Transverse colon (tissue), 4 donors: ENCODE measurements at regions not wholly inside any gene's neighbourhood (a gene's known extent, or its start where the extent isn't known, plus 50 kb on each side); places are given as distances from the start of the nearest gene placed in this dataset.

ENCODE experiments used
- DNase-seq: peaks from one replicate; pipeline ENCODE4 v3.0.0-alpha.2; 2019
- H3K27ac ChIP-seq, 4 donors: fragments of 200-600 bp; sonication (generic); 2 replicates each; pipeline ENCODE4 v1.5.1; 2016 to 2018; ENCODE audit warnings: inconsistent platforms in 4 of 4
- H3K27me3 ChIP-seq: fragments of 200-600 bp; sonication (generic); 2 replicates; pipeline ENCODE4 v1.5.1; 2017; ENCODE audit warnings: inconsistent platforms
- H3K36me3 ChIP-seq, 4 donors: fragments of 200-600 bp; sonication (generic); 2 replicates each; pipeline ENCODE4 v1.5.1; 2017 to 2019; ENCODE audit warnings: inconsistent platforms in 4 of 4
- H3K4me1 ChIP-seq, 4 donors: fragments of 200-600 bp; sonication (generic); 2 replicates each; pipeline ENCODE4 v1.5.1; 2017 to 2020; ENCODE audit warnings: inconsistent platforms in 4 of 4
- H3K4me3 ChIP-seq, 4 donors: fragments of 200-600 bp; sonication (generic); 1 replicate in 1 of 4; 2 replicates in 3 of 4; pipeline versions ENCODE4 v1.5.1 to v1.6.1; 2017 to 2019; ENCODE audit warnings: inconsistent platforms in 4 of 4
- H3K9me3 ChIP-seq, 2 donors: fragments of 200-600 bp; sonication (generic); 2 replicates each; pipeline ENCODE4 v1.5.1; 2017 to 2019; ENCODE audit warnings: inconsistent platforms in 2 of 2
- EP300 ChIP-seq: sonication (generic); formaldehyde crosslinking; IDR thresholded peaks from one replicate; pipeline ENCODE4 v1.6.1; 2017; ENCODE audit warnings: antibody characterized with exemption, low read depth
- POLR2A ChIP-seq: fragments of 450-650 bp; IDR thresholded peaks from one replicate; pipeline ENCODE4 v1.6.1; 2016; ENCODE audit warnings: antibody characterized with exemption, mild to moderate bottlenecking, moderate library complexity
- POLR2AphosphoS5 ChIP-seq, 3 donors: sonication (generic); formaldehyde crosslinking; IDR thresholded peaks; one replicate each; pipeline ENCODE4 v1.6.1; 2016; ENCODE audit warnings: antibody characterized with exemption in 3 of 3
- WGBS, 2 donors: methylation state at CpG; one replicate each; pipeline ENCODE4 v1.1.5; 2018; ENCODE audit warnings: low coverage in 1 of 2; 5-methylcytosine and 5-hydroxymethylcytosine counted together
- in situ Hi-C, 4 donors: fragments of 200-750 bp; cut with MboI; loops; one replicate each; pipeline versions ENCODE4 v1.15.0 to v1.15.1; 2017; ENCODE audit warnings: low sequenced_read_pairs in 3 of 4, low pct_ligation_motif_present in 1 of 4, low pct_unique_long_range_greater_than_20kb in 1 of 4
- intact Hi-C: fragments of 100-400 bp; cut with DNase I; formaldehyde crosslinking; loops from one replicate; pipeline ENCODE4 v1.15.1; 2023; ENCODE audit warnings: low total_unique reads
- TF ChIP-seq, protein P1 (sequence below), 5 experiments: fragments of 200-600 bp in 3 of 5; fragments of 450-650 bp in 2 of 5; sonication (generic) in 3 of 5; IDR thresholded peaks; 1 replicate in 2 of 5; 2 replicates in 3 of 5; pipeline ENCODE4 v1.5.1; 2016 to 2017; ENCODE audit warnings: antibody characterized with exemption in 5 of 5, inconsistent platforms in 3 of 5, mild to moderate bottlenecking in 2 of 5, moderate library complexity in 1 of 5

DNA sequence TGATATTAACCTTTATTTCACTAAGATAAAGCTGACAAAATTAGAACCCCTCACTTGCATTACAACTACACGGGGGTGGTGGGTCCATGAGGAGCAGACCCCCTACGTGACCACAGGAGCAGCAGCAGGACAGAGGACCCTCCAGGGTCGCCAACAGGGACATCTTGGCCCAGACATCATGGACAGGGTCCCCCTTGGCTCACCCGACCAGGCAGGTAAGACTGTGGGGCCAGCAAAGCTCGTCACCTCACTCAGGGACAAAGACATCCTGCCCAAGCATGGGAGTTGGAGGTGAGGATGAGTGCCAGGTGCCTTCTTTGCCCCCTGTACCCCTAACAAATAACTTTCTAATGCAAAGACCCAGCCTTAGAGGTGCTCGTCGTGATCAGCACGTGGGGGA is 111.3 kb upstream of the RAB6C start:
- Histone ChIP-seq H3K4me3 (no peak overlapping the region), H3K27me3 (no peaks in the 10 kb centered on the region), H3K9me3 (no peaks in the 10 kb centered on the region), H3K27ac (no peak overlapping the region), H3K36me3 (no peaks in the 10 kb centered on the region), H3K4me1 (no peaks in the 10 kb centered on the region)
- intact Hi-C loops: no loop called here
- in situ Hi-C loops: no loop called here
- no peak for DNase-seq
- TF ChIP-seq POLR2A (no peak), EP300 (no peak), POLR2AphosphoS5 (IDR thresholded peaks at IDR 0.05) (no peak)
- TF ChIP-seq, protein P1, sequence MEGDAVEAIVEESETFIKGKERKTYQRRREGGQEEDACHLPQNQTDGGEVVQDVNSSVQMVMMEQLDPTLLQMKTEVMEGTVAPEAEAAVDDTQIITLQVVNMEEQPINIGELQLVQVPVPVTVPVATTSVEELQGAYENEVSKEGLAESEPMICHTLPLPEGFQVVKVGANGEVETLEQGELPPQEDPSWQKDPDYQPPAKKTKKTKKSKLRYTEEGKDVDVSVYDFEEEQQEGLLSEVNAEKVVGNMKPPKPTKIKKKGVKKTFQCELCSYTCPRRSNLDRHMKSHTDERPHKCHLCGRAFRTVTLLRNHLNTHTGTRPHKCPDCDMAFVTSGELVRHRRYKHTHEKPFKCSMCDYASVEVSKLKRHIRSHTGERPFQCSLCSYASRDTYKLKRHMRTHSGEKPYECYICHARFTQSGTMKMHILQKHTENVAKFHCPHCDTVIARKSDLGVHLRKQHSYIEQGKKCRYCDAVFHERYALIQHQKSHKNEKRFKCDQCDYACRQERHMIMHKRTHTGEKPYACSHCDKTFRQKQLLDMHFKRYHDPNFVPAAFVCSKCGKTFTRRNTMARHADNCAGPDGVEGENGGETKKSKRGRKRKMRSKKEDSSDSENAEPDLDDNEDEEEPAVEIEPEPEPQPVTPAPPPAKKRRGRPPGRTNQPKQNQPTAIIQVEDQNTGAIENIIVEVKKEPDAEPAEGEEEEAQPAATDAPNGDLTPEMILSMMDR (IDR thresholded peaks at IDR 0.05): no peak
- 80 to 83% methylated on average over 1 to 8 of the region's 8 CpGs for WGBS, 2 donors

DNA sequence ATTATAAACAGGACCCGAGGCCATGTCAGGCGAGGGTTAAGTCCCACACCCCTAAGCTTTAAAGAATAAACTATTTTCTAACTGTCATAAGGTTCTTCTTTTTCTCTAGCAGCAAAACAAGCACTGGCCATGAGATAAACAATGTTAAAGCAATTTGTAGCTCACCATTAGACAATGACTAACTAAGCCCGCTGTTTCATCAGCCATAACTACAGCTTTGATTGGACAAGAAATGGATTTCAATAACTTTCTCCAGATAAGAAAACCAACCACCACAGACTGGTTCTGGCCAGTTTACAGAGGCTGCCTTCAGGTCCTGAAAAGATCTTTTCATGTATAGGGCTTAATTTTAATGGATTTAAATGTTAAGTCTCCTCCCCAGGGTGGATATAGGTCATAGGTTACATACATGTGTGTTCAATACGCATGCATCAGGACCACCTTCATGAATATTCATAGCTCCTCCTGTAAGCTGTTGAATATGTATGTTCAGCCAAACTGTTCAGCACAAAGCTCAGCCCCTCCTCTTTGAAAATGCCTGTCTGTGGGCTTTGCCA is 108.7 kb upstream of the RAB6C start:
- no peak for DNase-seq
- H3K4me1 ChIP-seq: no peaks in the 10 kb centered on the region
- in situ Hi-C loops (no loop called here), intact Hi-C loops (no loop called here)
- TF ChIP-seq, protein P1 (IDR thresholded peaks at IDR 0.05): no peak
- TF ChIP-seq POLR2AphosphoS5 (IDR thresholded peaks at IDR 0.05) (no peak), POLR2A (no peak), EP300 (no peak)
- no peak overlapping the region for H3K4me3 ChIP-seq
- H3K9me3 ChIP-seq: no peaks in the 10 kb centered on the region
- H3K36me3 ChIP-seq: no peaks in the 10 kb centered on the region
- no peak overlapping the region for H3K27ac ChIP-seq
- 48 to 57% methylated on average over 2 to 4 of the region's 4 CpGs for WGBS, 2 donors
- no peaks in the 10 kb centered on the region for H3K27me3 ChIP-seq

DNA sequence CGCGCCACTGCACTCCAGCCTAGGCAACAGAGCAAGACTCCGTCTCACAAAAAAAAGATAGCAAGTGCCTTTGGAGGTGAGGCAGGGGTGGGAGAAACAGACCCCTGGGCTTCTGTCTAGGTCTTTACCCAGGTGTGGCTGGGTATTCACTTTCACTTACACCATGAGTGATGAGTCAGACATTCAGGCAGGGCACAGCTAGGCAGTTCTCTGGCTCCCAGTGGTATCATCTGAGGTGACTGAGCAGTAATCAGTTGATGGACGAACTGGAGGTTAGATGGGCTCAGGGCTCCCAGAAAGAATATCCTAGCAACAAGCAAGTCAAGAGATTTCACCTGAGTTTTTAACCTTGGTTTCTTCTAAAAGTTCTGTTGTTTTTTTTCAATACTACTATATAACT is 107.0 kb upstream of the RAB6C start:
- H3K27me3 ChIP-seq: no peaks in the 10 kb centered on the region
- no peak overlapping the region for H3K4me3 ChIP-seq
- in situ Hi-C loops: no loop called here
- intact Hi-C loops: no loop called here
- no peak for TF ChIP-seq EP300
- no peak for TF ChIP-seq POLR2AphosphoS5 (IDR thresholded peaks at IDR 0.05)
- TF ChIP-seq POLR2A: no peak
- TF ChIP-seq, protein P1 (IDR thresholded peaks at IDR 0.05): no peak
- 63 to 89% methylated on average over 1 to 4 of the region's 4 CpGs for WGBS, 2 donors
- no peak overlapping the region for H3K27ac ChIP-seq
- peaks cover 0 to 7% (median 6%) of the 10 kb centered on the region in 4 donors for H3K4me1 ChIP-seq
- DNase-seq: no peak
- no peaks in the 10 kb centered on the region for H3K36me3 ChIP-seq
- no peaks in the 10 kb centered on the region for H3K9me3 ChIP-seq

DNA sequence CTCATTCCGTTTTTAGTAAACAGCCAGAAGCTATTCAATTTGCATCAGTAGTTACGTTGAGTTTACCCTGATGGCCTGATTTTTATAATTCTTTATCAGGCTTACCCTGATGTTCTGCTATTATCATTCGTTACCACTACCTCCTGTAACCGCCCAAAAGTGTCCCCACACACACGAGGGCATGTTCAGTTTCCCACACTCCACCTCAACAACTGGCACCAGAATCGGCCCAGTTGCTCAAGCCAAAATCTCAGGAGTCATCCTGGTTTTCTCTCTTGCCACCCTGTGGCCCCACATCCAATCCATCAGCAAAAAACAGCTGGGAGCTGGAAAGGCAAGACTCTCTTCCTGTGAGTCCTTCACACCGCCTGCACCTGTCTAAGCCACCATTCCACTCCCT is 102.9 kb upstream of the RAB6C start:
- Histone ChIP-seq H3K4me3 (peak overlapping the region in 2 of 4 donors; percentile 50 to 86), H3K4me1 (peaks cover 0 to 11% (median 7%) of the 10 kb centered on the region in 4 donors), H3K9me3 (no peaks in the 10 kb centered on the region), H3K36me3 (no peaks in the 10 kb centered on the region), H3K27ac (peak overlapping the region; percentile 71 to 78 (median 78)), H3K27me3 (no peaks in the 10 kb centered on the region)
- intact Hi-C loops: no loop called here
- in situ Hi-C loops: no loop called here
- TF ChIP-seq POLR2A (no peak), EP300 (no peak), POLR2AphosphoS5 (IDR thresholded peaks at IDR 0.05) (no peak)
- TF ChIP-seq, protein P1 (IDR thresholded peaks at IDR 0.05): no peak
- 67 to 71% methylated on average over 6 to 7 of the region's 7 CpGs for WGBS, 2 donors
- DNase-seq: no peak
